ENCODE measurements at regions not wholly inside any gene's neighbourhood (a gene's known extent, or its start where the extent isn't known, plus 50 kb on each side); places are given as distances from the start of the nearest gene placed in this dataset.

- in situ Hi-C loops (cut with MboI; ENCODE audit: low sequenced_read_pairs), result no loop called here
- dilution Hi-C loops (cut with HindIII; ENCODE audit: low sequenced_read_pairs, unreplicated experiment), result no loop called here
- Histone ChIP-seq H2AK9ac (replicated peaks; ENCODE audit: low read depth, low read length, poor library complexity) (no peak overlapping the region), H3K9me3 (ENCODE audit: control insufficient read depth, insufficient read depth, low read length) (no peaks in the 10 kb centered on the region), H3K4me3 (ENCODE audit: insufficient read depth, low read depth, low read length) (no peak overlapping the region), H2BK120ac (ENCODE audit: low read depth, low read length) (no peak overlapping the region), H3K18ac (ENCODE audit: low read depth, low read length) (no peak overlapping the region), H4K8ac (ENCODE audit: low read depth in 2 of 2, low read length in 2 of 2) (no peak overlapping the region), H3K27me3 (ENCODE audit: control insufficient read depth, insufficient read depth, low read length) (no peaks in the 10 kb centered on the region), H3K4me1 (ENCODE audit: control insufficient read depth, insufficient read depth, low read length) (no peaks in the 10 kb centered on the region), H3K23ac (ENCODE audit: low read depth, low read length) (no peak overlapping the region), H4K91ac (ENCODE audit: insufficient read depth, low read depth, low read length) (no peak overlapping the region), H2AK5ac (ENCODE audit: low read depth, low read length) (no peak overlapping the region), H2BK20ac (ENCODE audit: low read depth, low read length) (no peak overlapping the region), H3K9me1 (ENCODE audit: insufficient read depth, low read length) (no peaks in the 10 kb centered on the region), H4K20me1 (ENCODE audit: insufficient read depth, low read length) (no peaks in the 10 kb centered on the region), H2BK15ac (ENCODE audit: low read depth, low read length) (no peak overlapping the region), H2AFZ (replicated peaks; ENCODE audit: low read length, poor library complexity) (no peak overlapping the region), H3K9ac (ENCODE audit: low read depth, low read length) (no peak overlapping the region), H3K36me3 (ENCODE audit: control insufficient read depth, insufficient read depth, low read length) (no peaks in the 10 kb centered on the region), H3K79me1 (ENCODE audit: low read depth in 1 of 2, low read length in 2 of 2) (no peaks in the 10 kb centered on the region), H2BK5ac (ENCODE audit: low read depth, low read length, poor library complexity, severe bottlenecking) (no peak overlapping the region), H3K4me2 (ENCODE audit: low read depth, low read length) (no peak overlapping the region), H4K5ac (ENCODE audit: low read depth, low read length) (no peak overlapping the region), H3K27ac (ENCODE audit: insufficient read depth, low read length) (no peak overlapping the region), H3K4ac (ENCODE audit: low read depth, low read length) (no peak overlapping the region), H3K56ac (ENCODE audit: extremely low read depth, insufficient read depth, low read length) (no peak overlapping the region), H3K14ac (replicated peaks; ENCODE audit: low read depth, low read length) (no peak overlapping the region)
- intact Hi-C loops (cut with micrococcal nuclease), result no loop called here
- CTCF ChIA-PET, result no interaction called here
- ATAC-seq (ENCODE audit: low read depth), result no peak
- no peak for DNase-seq
- no peak for TF ChIP-seq CHD1 (IDR thresholded peaks at IDR 0.05; ENCODE audit: low read depth, low read length)
- no peak for TF ChIP-seq RFX5 (IDR thresholded peaks at IDR 0.05; ENCODE audit: low read depth, low read length)
- no peak for TF ChIP-seq CTCF (conservative IDR thresholded peaks at IDR 0.05; ENCODE audit: low read depth, low read length)
- no peak for TF ChIP-seq FOS (IDR thresholded peaks at IDR 0.05; ENCODE audit: low read depth, low read length)
- no peak for TF ChIP-seq BHLHE40 (IDR thresholded peaks at IDR 0.05; ENCODE audit: low read depth, low read length)
- no peak for TF ChIP-seq CEBPB (IDR thresholded peaks at IDR 0.05; ENCODE audit: low read depth, low read length)
- no peak for TF ChIP-seq SMC3 (IDR thresholded peaks at IDR 0.05; ENCODE audit: low read depth, low read length)
- TF ChIP-seq POLR2A (IDR thresholded peaks at IDR 0.05; ENCODE audit: low read depth, low read length), result no peak
- POLR2A ChIA-PET (ENCODE audit: unreplicated experiment), result no interaction called here
- 67% methylated on average over 1 of the region's 6 CpGs; no CpG with 5 or more reads in 1 of the 2 experiments for WGBS, 2 experiments (ENCODE audit: extremely low coverage in 2 of 2, insufficient read length in 1 of 2)
- no TSS peak for BruUV-seq (replicated peaks)
Measured at GRCh38 chr1:164971921-164972415, 384.5 kb downstream of the LMX1A start.

Data from IMR-90 (cell line).